Right lobe of liver (tissue), 6 donors: ENCODE measurements at regions not wholly inside any gene's neighbourhood (a gene's known extent, or its start where the extent isn't known, plus 50 kb on each side); places are given as distances from the start of the nearest gene placed in this dataset.

Experiments used
- ATAC-seq, 4 donors: fragments of 200-7000 bp; cut with Tn5 transposase; one replicate each; pipeline ENCODE4 v1.9.1; 2020; ENCODE audit warnings: mild to moderate bottlenecking in 4 of 4, moderate library complexity in 4 of 4
- DNase-seq, 3 donors: peaks; one replicate each; pipeline ENCODE4 v3.0.0-alpha.2; 2020
- H3K27ac ChIP-seq, 3 donors: fragments of 200-600 bp; one replicate each; pipeline ENCODE4 v1.8.0; 2022
- H3K27me3 ChIP-seq, 2 donors: fragments of 200-600 bp; one replicate each; pipeline ENCODE4 v1.8.0; 2022
- H3K36me3 ChIP-seq, 4 donors: fragments of 200-600 bp; sonication (generic) in 1 of 4; one replicate each; pipeline versions ENCODE4 v1.5.1 to v1.8.0; 2017 to 2022; ENCODE audit warnings: control low read depth in 1 of 4
- H3K4me1 ChIP-seq, 4 donors: fragments of 200-600 bp; sonication (generic) in 1 of 4; one replicate each; pipeline versions ENCODE4 v1.5.1 to v1.8.0; 2017 to 2022; ENCODE audit warnings: control low read depth in 1 of 4
- H3K4me3 ChIP-seq, 3 donors: fragments of 200-600 bp; one replicate each; pipeline ENCODE4 v1.8.0; 2022
- H3K9me3 ChIP-seq, 4 donors: fragments of 200-600 bp; sonication (generic) in 1 of 4; one replicate each; pipeline versions ENCODE4 v1.5.1 to v1.8.0; 2017 to 2022; ENCODE audit warnings: control low read depth in 1 of 4
- POLR2A ChIP-seq: fragments of 450-650 bp; IDR thresholded peaks from one replicate; pipeline ENCODE4 v1.6.1; 2017; ENCODE audit warnings: antibody characterized with exemption, mild to moderate bottlenecking
- WGBS: methylation state at CpG from one replicate; pipeline ENCODE4 v1.1.6; 2018; ENCODE audit warnings: low coverage, low lambda C conversion rate; ENCODE audit not compliant: insufficient coverage; ENCODE audit errors: missing lambda C conversion rate; 5-methylcytosine and 5-hydroxymethylcytosine counted together
- intact Hi-C, 2 donors: fragments of 100-400 bp; cut with DNase I; formaldehyde crosslinking; loops; one replicate each; pipeline versions ENCODE4 v1.11.2 to v1.14.1; 2022
- TF ChIP-seq, protein P1 (sequence below), 4 donors: fragments of 200-600 bp in 3 of 4; fragments of 450-650 bp in 1 of 4; IDR thresholded peaks; one replicate each; pipeline versions ENCODE4 v1.5.1 to v1.8.0; 2016 to 2022; ENCODE audit warnings: antibody characterized with exemption in 4 of 4, mild to moderate bottlenecking in 2 of 4
- donor health status: DM: no; HTN: yes; CAD: no.
- donor health status: DM: no; HTN: no; CAD: no.
- donor health status: DM: no; HTN: no; CAD: no.
- donor health status: DM: no; HTN: yes; CAD: no.
- donor health status: DM: no; HTN: yes; CAD: no.

DNA sequence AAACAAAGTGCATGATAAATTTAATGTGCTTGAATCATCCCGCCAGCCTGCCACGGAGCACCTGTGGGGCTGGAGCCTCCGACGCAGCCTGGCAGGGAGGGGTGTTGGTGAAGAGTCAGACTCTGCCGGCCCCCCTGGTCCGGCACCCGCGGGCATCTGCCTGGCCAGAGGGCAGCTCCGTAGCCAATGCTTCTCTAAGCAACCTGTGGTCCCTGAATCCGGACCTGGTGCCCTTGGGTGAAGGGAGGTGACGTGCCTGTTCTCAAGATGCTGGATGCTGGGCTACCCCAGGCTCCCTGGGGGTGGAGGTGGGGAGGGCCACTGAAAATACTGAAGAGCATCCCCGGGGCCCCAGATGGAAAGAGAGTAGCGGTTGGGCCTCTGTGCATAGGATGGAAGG lies 158.6 kb upstream of the C14orf180 start:
- WGBS: 80% methylated on average over 1 of the region's 13 CpGs
- Histone ChIP-seq H3K27ac (no peak overlapping the region), H3K9me3 (no peaks in the 10 kb centered on the region), H3K27me3 (no peaks in the 10 kb centered on the region), H3K36me3 (no peaks in the 10 kb centered on the region), H3K4me3 (no peak overlapping the region), H3K4me1 (no peaks in the 10 kb centered on the region)
- DNase-seq: no peak
- intact Hi-C loops: no loop called here
- TF ChIP-seq POLR2A: no peak
- TF ChIP-seq, protein P1, sequence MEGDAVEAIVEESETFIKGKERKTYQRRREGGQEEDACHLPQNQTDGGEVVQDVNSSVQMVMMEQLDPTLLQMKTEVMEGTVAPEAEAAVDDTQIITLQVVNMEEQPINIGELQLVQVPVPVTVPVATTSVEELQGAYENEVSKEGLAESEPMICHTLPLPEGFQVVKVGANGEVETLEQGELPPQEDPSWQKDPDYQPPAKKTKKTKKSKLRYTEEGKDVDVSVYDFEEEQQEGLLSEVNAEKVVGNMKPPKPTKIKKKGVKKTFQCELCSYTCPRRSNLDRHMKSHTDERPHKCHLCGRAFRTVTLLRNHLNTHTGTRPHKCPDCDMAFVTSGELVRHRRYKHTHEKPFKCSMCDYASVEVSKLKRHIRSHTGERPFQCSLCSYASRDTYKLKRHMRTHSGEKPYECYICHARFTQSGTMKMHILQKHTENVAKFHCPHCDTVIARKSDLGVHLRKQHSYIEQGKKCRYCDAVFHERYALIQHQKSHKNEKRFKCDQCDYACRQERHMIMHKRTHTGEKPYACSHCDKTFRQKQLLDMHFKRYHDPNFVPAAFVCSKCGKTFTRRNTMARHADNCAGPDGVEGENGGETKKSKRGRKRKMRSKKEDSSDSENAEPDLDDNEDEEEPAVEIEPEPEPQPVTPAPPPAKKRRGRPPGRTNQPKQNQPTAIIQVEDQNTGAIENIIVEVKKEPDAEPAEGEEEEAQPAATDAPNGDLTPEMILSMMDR (IDR thresholded peaks at IDR 0.05): no peak
- no peak for ATAC-seq

DNA sequence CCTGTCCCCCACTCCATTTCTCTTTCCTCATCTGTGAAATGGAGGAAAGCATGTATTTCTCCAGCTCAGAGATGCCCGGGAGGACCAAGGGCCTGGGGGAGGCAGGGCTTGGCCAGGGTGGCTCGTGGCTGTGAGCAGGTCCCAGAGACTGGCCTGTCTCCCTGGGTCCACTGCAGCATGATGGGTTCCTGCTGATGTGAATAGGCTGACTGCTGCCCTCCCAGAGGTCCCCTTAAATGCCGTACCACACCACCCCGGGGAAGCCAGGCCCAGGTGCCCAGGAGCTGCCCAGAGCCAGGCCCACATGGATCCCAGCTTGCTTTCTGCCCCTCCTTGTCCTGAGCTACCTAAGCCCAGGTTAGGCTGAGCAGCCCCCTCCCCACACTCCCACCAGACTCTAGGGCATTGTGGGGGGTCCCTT lies 158.2 kb upstream of the C14orf180 start:
- no peak for ATAC-seq
- peak in 1 of 3 donors; percentile 28 for DNase-seq

DNA sequence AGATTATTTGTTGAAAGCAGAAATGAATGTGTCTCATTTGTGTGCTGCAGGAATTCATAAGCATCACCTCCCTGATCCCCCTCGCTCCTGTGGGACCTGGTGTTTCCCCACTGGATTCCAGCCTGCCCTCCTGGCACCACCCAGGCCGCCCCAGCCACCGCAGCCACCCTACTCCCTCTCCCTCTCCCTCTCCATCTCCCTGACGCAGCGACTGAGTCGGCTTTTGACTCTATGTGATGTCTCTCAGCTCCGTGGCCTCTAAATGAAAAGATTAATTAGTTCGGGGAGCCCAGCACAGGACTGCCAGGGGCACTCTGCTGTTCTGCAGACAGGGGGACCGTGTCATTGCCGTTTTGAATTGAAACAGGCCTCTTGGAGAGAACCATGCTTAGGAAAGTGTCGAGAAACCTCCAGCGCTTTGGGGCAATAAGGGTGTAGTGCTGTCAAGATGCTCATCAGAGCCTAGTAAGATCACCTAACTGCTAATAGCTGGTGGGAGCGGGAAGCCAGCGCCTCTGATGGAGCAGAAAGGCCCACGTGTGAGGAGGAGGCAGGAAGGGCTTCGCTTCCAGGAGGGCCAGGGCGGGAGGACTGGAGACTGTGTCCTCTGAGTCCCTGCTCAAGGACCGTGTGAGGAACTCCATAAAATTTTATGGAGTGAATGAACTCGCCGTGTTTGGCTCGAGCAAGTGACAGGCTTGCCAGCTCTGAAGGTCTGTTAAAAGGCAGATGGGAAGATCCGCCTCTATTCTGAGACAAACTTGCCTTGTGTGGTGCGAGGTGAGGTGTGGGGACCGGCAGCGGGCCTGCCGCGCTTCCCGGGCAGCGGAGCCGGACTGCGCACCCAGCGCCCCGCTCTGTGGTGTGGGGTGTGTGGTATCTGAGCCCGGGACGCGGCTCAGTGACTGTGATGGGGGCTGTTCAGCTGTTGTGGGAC lies 157.4 kb upstream of the C14orf180 start:
- TF ChIP-seq, protein P1 (IDR thresholded peaks at IDR 0.05): no peak
- TF ChIP-seq POLR2A: no peak
- Histone ChIP-seq H3K27ac (no peak overlapping the region), H3K27me3 (no peaks in the 10 kb centered on the region), H3K9me3 (no peaks in the 10 kb centered on the region), H3K4me1 (no peaks in the 10 kb centered on the region), H3K4me3 (no peak overlapping the region), H3K36me3 (no peaks in the 10 kb centered on the region)
- ATAC-seq (no peak), DNase-seq (peak in 1 of 3 donors; percentile 27)
- 40% methylated on average over 16 of the region's 36 CpGs for WGBS
- intact Hi-C loops: no loop called here

More for the DNA sequence above, 158.2 kb upstream of the C14orf180 start:
- no peaks in the 10 kb centered on the region for H3K36me3 ChIP-seq
- H3K9me3 ChIP-seq: no peaks in the 10 kb centered on the region
- intact Hi-C loops: no loop called here
- no peaks in the 10 kb centered on the region for H3K4me1 ChIP-seq
- WGBS: no CpG with 5 or more reads among the region's 4 CpGs
- no peak overlapping the region for H3K4me3 ChIP-seq
- H3K27me3 ChIP-seq: no peaks in the 10 kb centered on the region
- no peak for TF ChIP-seq POLR2A
- H3K27ac ChIP-seq: no peak overlapping the region

DNA sequence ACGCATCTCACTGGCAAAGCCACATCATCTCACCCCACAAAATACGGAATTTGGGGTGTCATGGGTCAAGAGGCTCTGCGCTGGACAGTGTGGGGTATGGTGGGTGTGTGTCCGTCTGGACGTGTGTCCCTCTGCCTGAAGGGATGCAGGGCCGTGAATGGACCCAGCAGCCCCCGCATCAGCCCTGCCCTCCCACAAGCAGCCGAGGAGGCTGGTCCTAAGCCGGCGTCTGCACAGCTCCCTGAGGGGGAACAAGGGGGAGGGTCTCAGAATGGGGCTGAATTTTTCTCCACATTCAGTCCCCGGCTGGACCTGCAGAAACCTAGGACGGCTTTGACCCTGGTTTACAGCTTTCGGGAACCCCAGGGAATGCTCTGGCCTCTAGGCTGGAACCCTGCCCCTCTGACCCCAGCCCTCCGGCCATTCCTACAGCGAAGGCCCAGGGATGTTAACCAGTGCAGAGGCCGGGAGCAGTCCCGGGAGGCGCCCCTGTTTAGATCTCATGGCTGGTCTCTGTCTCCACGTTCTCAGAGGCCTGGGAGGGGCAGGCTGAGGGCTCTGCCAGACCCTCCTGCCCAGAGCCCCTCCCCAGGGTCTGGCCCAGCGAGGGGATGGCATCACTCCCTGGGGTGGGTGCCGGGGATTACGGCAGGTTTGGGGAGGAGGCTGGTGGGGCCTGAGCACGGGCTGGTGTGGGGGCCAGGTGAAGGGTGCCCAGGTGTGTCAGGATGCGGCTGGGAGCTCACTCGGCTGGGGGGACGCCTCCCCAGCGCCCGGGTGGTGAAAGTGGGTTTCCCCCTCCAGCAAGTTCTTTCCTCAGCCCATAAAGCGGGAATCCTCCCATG lies 156.5 kb upstream of the C14orf180 start:
- intact Hi-C loops: no loop called here
- no peak overlapping the region for H3K4me3 ChIP-seq
- no peaks in the 10 kb centered on the region for H3K27me3 ChIP-seq
- no peak overlapping the region for H3K27ac ChIP-seq
- H3K36me3 ChIP-seq: no peaks in the 10 kb centered on the region
- no peaks in the 10 kb centered on the region for H3K9me3 ChIP-seq
- H3K4me1 ChIP-seq: no peaks in the 10 kb centered on the region
- 60% methylated on average over 2 of the region's 29 CpGs for WGBS
- no peak for ATAC-seq
- TF ChIP-seq POLR2A: no peak
- TF ChIP-seq, protein P1 (IDR thresholded peaks at IDR 0.05): no peak
- no peak for DNase-seq
